Type B pancreatic cell (in vitro differentiated cells): ENCODE measurements at regions not wholly inside any gene's neighbourhood (a gene's known extent, or its start where the extent isn't known, plus 50 kb on each side); places are given as distances from the start of the nearest gene placed in this dataset.

Source experiments
- DNase-seq: peaks from one replicate; pipeline ENCODE4 v3.0.0; 2021; ENCODE audit warnings: mixed read lengths; ENCODE audit not compliant: unreplicated experiment; ENCODE audit errors: extremely low spot score
- H3K27ac Mint-ChIP-seq: 2 replicates; pipeline ENCODE4 v1.8.0; 2021; ENCODE audit warnings: mild to moderate bottlenecking, mixed read lengths
- H3K27me3 Mint-ChIP-seq: 2 replicates; pipeline ENCODE4 v1.8.0; 2021; ENCODE audit warnings: mixed read lengths
- H3K36me3 Mint-ChIP-seq: 2 replicates; pipeline ENCODE4 v1.8.0; 2021; ENCODE audit warnings: mixed read lengths
- H3K4me1 Mint-ChIP-seq: one replicate; pipeline ENCODE4 v1.8.0; 2021; ENCODE audit warnings: mixed read lengths; ENCODE audit not compliant: unreplicated experiment
- H3K4me3 Mint-ChIP-seq: 2 replicates; pipeline ENCODE4 v1.8.0; 2021; ENCODE audit warnings: mild to moderate bottlenecking, mixed read lengths
- H3K9me3 Mint-ChIP-seq: 2 replicates; pipeline ENCODE4 v1.8.0; 2021; ENCODE audit warnings: mixed read lengths
- TF ChIP-seq, protein P1 (sequence below): fragments of 200-600 bp; sonication (generic); conservative IDR thresholded peaks from 2 replicates; pipeline ENCODE4 v1.5.0; 2021; ENCODE audit warnings: antibody characterized with exemption, mild to moderate bottlenecking

DNA sequence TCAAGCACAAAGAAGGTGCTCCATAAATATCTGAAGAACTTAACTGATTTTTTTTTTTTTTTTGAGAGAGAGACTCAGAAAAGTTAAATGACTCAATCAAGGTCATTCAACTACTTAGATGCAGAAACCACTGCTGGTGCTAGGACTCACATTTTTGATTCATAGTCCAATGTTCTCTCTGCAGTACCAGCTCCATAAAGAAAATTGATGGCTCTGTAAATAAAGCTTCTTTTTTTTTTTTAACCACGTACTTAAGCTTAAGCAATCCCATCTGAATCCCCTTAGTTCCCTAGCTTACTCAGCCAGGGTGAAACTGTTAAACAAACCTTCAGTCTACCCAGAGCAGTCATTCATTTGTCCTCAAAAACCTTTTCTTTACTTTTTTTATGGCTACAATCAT, 657.0 kb upstream of the WWC1 start:
- no peak for DNase-seq
- Mint-ChIP-seq H3K4me3 (no peak overlapping the region), H3K36me3 (no peaks in the 10 kb centered on the region), H3K27ac (no peak overlapping the region), H3K9me3 (no peaks in the 10 kb centered on the region), H3K4me1 (peaks cover 8% of the 10 kb centered on the region), H3K27me3 (no peaks in the 10 kb centered on the region)
- TF ChIP-seq, protein P1, sequence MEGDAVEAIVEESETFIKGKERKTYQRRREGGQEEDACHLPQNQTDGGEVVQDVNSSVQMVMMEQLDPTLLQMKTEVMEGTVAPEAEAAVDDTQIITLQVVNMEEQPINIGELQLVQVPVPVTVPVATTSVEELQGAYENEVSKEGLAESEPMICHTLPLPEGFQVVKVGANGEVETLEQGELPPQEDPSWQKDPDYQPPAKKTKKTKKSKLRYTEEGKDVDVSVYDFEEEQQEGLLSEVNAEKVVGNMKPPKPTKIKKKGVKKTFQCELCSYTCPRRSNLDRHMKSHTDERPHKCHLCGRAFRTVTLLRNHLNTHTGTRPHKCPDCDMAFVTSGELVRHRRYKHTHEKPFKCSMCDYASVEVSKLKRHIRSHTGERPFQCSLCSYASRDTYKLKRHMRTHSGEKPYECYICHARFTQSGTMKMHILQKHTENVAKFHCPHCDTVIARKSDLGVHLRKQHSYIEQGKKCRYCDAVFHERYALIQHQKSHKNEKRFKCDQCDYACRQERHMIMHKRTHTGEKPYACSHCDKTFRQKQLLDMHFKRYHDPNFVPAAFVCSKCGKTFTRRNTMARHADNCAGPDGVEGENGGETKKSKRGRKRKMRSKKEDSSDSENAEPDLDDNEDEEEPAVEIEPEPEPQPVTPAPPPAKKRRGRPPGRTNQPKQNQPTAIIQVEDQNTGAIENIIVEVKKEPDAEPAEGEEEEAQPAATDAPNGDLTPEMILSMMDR = no peak

DNA sequence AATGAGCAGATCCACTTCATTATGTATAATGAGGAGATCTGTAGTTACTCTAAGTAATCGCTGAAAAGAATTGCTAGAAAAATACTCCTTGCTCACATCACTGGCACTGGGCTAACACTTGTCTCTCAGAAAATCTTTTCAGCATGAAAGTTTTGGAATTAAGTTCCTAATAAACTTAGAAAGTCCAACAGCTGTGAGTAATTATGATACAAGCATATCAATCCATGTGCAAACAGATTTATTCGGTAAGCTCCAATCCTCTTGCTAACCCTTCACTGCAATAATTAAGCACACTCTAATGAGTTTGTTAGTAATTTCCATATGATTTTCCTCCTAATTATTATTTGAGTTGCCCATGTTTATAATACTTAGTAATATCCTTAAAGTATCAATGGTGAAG, 652.6 kb upstream of the WWC1 start:
- no peak overlapping the region for H3K4me3 Mint-ChIP-seq
- no peaks in the 10 kb centered on the region for H3K9me3 Mint-ChIP-seq
- no peak for DNase-seq
- H3K27ac Mint-ChIP-seq = no peak overlapping the region
- no peaks in the 10 kb centered on the region for H3K27me3 Mint-ChIP-seq
- TF ChIP-seq, protein P1 = no peak
- no peaks in the 10 kb centered on the region for H3K36me3 Mint-ChIP-seq
- peaks cover 8% of the 10 kb centered on the region for H3K4me1 Mint-ChIP-seq

DNA sequence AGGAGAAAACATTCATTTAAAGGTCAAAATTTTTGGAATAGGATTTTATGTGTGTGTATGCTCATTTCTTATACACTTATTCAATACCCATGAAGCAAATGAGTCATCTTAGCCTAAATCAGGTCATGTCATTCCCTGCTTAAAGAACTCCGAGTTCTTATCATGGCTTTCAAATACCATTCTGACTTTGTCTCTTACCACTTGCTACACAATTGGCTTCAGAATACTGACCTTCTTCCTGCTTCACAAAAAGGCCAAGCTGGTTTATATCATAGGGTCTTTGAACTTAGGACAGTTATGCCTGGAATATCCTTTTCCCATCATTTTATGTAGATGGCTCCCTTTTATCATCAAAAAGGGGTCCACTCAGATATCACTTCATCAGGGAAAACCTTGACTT, 652.2 kb upstream of the WWC1 start:
- Mint-ChIP-seq H3K36me3 (no peaks in the 10 kb centered on the region), H3K27me3 (no peaks in the 10 kb centered on the region), H3K4me1 (peaks cover 8% of the 10 kb centered on the region), H3K27ac (no peak overlapping the region), H3K4me3 (no peak overlapping the region), H3K9me3 (no peaks in the 10 kb centered on the region)
- no peak for DNase-seq
- TF ChIP-seq, protein P1 = no peak

DNA sequence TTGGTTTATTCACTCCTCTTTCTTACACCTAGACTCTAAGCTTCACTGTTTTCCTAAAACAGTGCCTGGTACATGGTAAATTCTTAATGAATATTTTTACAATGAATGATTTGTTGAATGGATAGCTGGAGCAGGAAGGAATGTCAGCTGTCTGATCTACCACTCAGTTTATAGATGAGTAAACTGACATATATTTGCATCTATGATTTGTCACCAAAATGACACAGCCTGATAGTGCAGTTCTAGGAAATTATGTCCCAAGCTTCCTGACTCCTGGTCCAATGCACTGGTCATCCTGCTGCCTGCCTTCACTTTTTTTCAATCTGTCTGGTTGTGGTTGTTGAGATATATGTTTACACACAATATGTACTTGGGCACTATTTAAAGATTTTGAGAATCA, 651.7 kb upstream of the WWC1 start:
- DNase-seq = no peak
- H3K9me3 Mint-ChIP-seq = no peaks in the 10 kb centered on the region
- TF ChIP-seq, protein P1 = no peak
- no peak overlapping the region for H3K27ac Mint-ChIP-seq
- no peaks in the 10 kb centered on the region for H3K27me3 Mint-ChIP-seq
- no peaks in the 10 kb centered on the region for H3K36me3 Mint-ChIP-seq
- H3K4me3 Mint-ChIP-seq = no peak overlapping the region
- H3K4me1 Mint-ChIP-seq = peaks cover 8% of the 10 kb centered on the region

DNA sequence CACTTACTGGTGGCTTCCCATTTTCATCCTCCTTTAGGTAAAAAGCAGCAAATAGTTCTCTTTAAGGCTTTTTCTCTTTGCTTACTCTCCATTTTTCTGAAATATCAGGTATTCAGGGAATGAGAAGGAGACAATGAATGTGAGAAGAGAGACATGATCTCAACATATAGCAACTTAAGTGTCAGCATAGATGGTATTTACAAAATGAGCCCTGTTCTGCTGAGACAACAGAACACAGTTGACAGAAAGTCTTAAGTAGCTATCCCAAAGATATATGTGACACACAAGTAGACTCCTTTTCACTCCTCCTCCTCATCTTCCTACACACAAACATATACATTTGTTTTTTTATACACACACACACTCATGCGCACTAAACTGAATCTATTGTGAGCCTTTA, 649.3 kb upstream of the WWC1 start:
- no peak for DNase-seq
- Mint-ChIP-seq H3K36me3 (no peaks in the 10 kb centered on the region), H3K27me3 (no peaks in the 10 kb centered on the region), H3K4me3 (no peak overlapping the region), H3K27ac (no peak overlapping the region), H3K4me1 (peaks cover 8% of the 10 kb centered on the region), H3K9me3 (no peaks in the 10 kb centered on the region)
- TF ChIP-seq, protein P1 = no peak
